IPS-15b (cell line): ENCODE measurements at regions not wholly inside any gene's neighbourhood (a gene's known extent, or its start where the extent isn't known, plus 50 kb on each side); places are given as distances from the start of the nearest gene placed in this dataset.

Experiments used
- H3K27me3 ChIP-seq: one replicate; pipeline ENCODE4 v1.6.1; 2013; ENCODE audit warnings: low read length; ENCODE audit not compliant: control insufficient read depth, insufficient read depth
- H3K36me3 ChIP-seq: one replicate; pipeline ENCODE4 v1.6.1; 2013; ENCODE audit warnings: low read length; ENCODE audit not compliant: control insufficient read depth, insufficient read depth
- H3K4me1 ChIP-seq: one replicate; pipeline ENCODE4 v1.6.1; 2013; ENCODE audit warnings: mild to moderate bottlenecking, low read length; ENCODE audit not compliant: control insufficient read depth, insufficient read depth
- H3K4me3 ChIP-seq: one replicate; pipeline ENCODE4 v1.5.1; 2013; ENCODE audit warnings: low read depth, low read length
- H3K9ac ChIP-seq: one replicate; pipeline ENCODE4 v1.6.1; 2013; ENCODE audit warnings: low read depth, mild to moderate bottlenecking, low read length
- H3K9me3 ChIP-seq: one replicate; pipeline ENCODE4 v1.6.1; 2013; ENCODE audit warnings: mild to moderate bottlenecking, low read length; ENCODE audit not compliant: control insufficient read depth, insufficient read depth

DNA sequence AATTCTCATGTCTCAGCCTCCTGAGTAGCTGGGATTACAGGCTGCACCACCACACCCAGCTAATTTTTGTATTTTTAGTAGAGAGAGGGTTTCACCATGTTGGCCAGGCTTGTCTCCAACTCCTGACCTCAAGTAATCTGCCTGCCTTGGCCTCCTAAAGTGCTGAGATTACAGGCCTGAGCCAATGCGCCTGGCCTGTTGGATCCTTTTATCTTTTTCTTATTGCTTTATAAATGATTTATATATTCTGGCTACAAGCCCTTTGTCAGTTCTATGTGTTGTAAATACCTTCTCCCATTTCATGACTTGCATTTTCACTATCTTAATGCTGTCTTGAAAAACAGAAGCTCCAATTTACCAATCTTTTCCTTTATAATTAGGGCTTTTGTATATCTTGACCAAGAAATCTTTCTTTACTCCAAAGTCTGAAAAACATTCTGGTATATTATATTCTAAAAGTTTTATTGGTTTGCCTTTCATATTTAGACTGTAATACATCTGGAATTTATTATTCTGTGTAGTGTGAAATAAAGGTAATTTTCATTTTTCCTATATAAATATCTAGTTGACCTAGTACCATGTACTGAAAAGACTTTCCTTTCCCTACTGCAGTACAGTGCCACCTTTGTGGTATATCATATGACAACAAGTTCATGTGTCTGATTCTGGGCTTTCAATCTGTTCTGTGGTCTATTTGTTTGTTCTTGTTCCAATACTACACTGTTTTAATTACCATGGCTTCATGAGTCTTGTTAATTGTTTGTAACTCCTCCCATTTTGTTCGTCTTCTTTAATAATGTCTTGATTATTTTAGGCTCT lies 52.9 kb upstream of the RNU6-1 start:
- Histone ChIP-seq H3K36me3 (no peaks in the 10 kb centered on the region), H3K4me1 (no peaks in the 10 kb centered on the region), H3K27me3 (peaks cover 3% of the 10 kb centered on the region), H3K9ac (no peak overlapping the region), H3K9me3 (no peaks in the 10 kb centered on the region), H3K4me3 (no peak overlapping the region)

GRCh38 chr15:67895237-67895636 lies 55.4 kb upstream of the RNU6-1 start:
- Histone ChIP-seq H3K4me1 (no peaks in the 10 kb centered on the region), H3K36me3 (no peaks in the 10 kb centered on the region), H3K27me3 (no peaks in the 10 kb centered on the region), H3K4me3 (no peak overlapping the region), H3K9me3 (no peaks in the 10 kb centered on the region), H3K9ac (no peak overlapping the region)

- Histone ChIP-seq H3K9ac (no peak overlapping the region), H3K9me3 (no peaks in the 10 kb centered on the region), H3K36me3 (no peaks in the 10 kb centered on the region), H3K4me1 (no peaks in the 10 kb centered on the region), H3K27me3 (no peaks in the 10 kb centered on the region), H3K4me3 (no peak overlapping the region)
Observed at GRCh38 chr15:67897646-67898339, 57.9 kb upstream of the RNU6-1 start.

DNA sequence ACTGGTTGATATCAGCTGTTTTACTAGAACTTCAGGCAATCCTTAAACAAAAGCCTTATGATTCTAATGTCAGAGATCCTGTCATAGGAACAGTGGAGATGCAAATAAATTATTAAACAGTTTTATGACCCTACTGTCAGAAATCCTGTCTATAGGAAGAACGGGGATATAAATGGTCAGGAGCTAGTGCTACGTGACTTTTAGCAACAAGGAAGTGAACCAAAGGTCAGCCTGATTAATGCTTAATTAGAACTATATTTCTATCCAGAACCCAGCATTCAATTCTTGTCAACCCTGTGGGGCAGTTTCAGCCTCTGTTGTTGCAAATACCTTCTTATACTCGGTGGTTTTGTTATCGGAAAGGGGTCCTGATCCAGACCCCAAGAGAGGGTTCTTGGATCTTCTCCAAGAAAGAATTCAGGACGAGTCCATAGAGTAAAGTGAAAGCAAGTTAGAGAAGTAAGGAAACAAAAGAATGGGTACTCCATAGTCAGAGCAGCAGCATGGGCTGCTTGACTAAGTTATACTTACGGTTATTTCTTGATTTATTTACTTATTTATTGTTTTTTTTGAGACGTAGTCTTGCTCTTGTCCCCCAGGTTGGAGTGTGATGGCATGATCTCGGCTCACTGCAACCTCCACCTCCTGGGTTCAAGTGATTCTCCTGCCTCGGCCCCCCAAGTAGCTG lies 59.9 kb upstream of the RNU6-1 start:
- no peaks in the 10 kb centered on the region for H3K9me3 ChIP-seq
- no peak overlapping the region for H3K9ac ChIP-seq
- H3K36me3 ChIP-seq = no peaks in the 10 kb centered on the region
- H3K4me1 ChIP-seq = no peaks in the 10 kb centered on the region
- H3K27me3 ChIP-seq = no peaks in the 10 kb centered on the region
- H3K4me3 ChIP-seq = no peak overlapping the region

GRCh38 chr15:67900621-67901147 lies 60.8 kb upstream of the RNU6-1 start:
- H3K36me3 ChIP-seq = no peaks in the 10 kb centered on the region
- H3K27me3 ChIP-seq = no peaks in the 10 kb centered on the region
- no peaks in the 10 kb centered on the region for H3K4me1 ChIP-seq
- H3K9me3 ChIP-seq = no peaks in the 10 kb centered on the region
- no peak overlapping the region for H3K4me3 ChIP-seq
- no peak overlapping the region for H3K9ac ChIP-seq

DNA sequence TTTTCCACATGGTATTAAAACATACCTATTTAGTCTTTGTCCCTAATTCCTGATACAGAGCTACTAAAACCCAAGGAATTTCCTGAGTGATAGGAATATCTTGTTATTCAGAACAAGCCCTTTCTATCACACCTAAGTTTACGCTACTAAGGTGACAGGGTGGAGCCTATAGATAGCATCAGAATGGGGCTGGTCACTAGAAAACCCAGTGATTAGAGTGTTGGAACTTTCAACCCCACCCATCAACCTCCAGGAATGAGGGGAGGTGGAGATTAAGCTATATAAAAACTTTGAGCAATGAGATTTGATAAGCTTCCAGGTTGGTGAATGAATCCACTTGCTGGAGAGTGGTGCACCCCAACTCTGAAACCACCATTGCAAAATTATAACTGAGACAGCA lies 62.1 kb upstream of the RNU6-1 start:
- H3K9me3 ChIP-seq = no peaks in the 10 kb centered on the region
- no peak overlapping the region for H3K9ac ChIP-seq
- H3K27me3 ChIP-seq = no peaks in the 10 kb centered on the region
- no peaks in the 10 kb centered on the region for H3K4me1 ChIP-seq
- no peaks in the 10 kb centered on the region for H3K36me3 ChIP-seq
- H3K4me3 ChIP-seq = no peak overlapping the region

- Histone ChIP-seq H3K4me3 (no peak overlapping the region), H3K4me1 (no peaks in the 10 kb centered on the region), H3K36me3 (no peaks in the 10 kb centered on the region), H3K27me3 (no peaks in the 10 kb centered on the region), H3K9me3 (no peaks in the 10 kb centered on the region), H3K9ac (no peak overlapping the region)
Observed at GRCh38 chr15:67902579-67903009, 62.7 kb upstream of the RNU6-1 start.

DNA sequence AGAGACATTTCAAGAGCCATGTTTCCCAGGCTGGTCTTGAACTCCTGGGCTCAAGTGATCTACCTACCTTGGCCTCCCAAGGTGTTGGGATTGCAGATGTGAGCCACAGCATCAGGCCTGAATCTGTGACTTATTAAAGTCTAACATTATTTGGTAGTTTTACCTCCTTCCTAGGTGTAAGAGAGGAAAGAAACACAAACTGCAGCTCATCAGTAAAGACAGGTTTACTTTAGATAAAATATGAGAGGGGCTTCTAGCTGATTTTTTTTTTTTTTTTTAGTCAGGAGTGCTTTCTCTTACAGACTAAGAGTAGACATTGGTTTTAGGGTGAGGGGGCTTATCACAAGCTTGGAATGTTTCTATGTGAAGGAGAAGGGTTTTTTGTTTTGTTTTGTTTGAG lies 63.9 kb upstream of the RNU6-1 start:
- no peaks in the 10 kb centered on the region for H3K9me3 ChIP-seq
- H3K9ac ChIP-seq = no peak overlapping the region
- no peaks in the 10 kb centered on the region for H3K27me3 ChIP-seq
- no peaks in the 10 kb centered on the region for H3K36me3 ChIP-seq
- H3K4me3 ChIP-seq = no peak overlapping the region
- no peaks in the 10 kb centered on the region for H3K4me1 ChIP-seq

DNA sequence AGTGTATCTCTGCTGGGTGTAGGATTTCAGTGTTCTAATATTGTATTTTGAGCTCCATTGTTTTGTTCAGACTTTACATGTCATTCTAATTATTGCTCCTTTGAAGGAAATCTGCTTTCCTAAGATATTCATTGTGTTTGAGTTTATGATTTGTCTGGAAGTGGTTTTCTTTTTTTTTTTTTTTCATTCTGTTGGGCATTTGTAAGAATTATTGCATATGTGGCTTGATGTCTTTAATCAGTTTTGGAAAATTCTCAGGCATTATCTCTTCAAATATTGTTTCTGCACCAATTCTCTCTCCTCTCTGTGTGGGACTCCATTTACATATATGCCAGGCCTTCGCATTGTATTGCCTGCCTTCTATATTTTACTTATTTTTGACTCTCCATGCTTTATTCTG lies 65.8 kb upstream of the RNU6-1 start:
- no peak overlapping the region for H3K9ac ChIP-seq
- H3K27me3 ChIP-seq = no peaks in the 10 kb centered on the region
- H3K36me3 ChIP-seq = no peaks in the 10 kb centered on the region
- H3K9me3 ChIP-seq = peaks cover 5% of the 10 kb centered on the region
- no peaks in the 10 kb centered on the region for H3K4me1 ChIP-seq
- H3K4me3 ChIP-seq = no peak overlapping the region

DNA sequence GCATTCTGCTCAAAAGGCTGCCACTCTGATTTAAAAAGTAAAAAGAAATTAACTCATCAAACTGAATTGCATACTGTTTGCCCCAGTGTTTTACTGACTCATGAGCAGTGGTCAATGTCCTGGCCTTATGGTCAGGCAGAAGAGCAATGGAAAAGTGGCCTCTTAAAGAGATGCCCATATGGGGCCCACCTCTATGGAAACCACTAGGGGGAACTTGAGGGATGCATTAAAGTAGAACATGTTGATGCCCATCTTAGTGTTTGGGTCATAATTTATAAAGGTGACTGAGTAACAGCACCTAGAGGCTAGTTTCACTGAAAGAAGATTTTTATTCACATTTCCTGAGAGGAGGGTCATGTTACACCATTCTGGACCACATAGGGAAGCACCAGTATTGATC lies 66.5 kb upstream of the RNU6-1 start:
- peaks cover 5% of the 10 kb centered on the region for H3K9me3 ChIP-seq
- H3K36me3 ChIP-seq = no peaks in the 10 kb centered on the region
- H3K4me1 ChIP-seq = no peaks in the 10 kb centered on the region
- no peaks in the 10 kb centered on the region for H3K27me3 ChIP-seq
- no peak overlapping the region for H3K4me3 ChIP-seq
- no peak overlapping the region for H3K9ac ChIP-seq

DNA sequence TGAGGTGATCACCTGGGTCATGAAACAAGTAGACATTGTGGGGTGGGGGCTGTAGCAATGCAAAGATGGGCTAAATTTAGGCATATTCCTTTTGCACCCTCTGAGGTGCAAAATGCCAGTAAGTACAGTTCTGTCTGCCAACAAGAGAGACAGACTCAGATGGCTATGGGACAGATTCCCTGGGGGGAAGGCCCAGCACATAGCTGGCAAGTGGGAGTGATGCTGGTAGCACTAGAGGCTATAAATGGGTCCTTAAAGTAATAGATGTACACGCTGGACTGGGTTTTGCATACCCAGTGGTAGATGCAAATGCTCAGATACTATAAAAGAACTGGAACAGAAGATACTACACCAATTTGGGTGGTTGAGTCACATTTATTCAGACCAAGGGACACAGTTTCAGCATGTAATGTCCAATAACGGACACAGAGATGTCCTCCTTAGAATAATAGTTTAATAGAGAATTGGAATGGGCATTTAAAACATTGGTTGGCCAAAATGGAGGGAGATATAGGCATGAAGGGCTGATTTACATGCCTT lies 67.4 kb upstream of the RNU6-1 start:
- Histone ChIP-seq H3K27me3 (no peaks in the 10 kb centered on the region), H3K4me1 (no peaks in the 10 kb centered on the region), H3K4me3 (no peak overlapping the region), H3K9ac (no peak overlapping the region), H3K9me3 (peaks cover 5% of the 10 kb centered on the region), H3K36me3 (no peaks in the 10 kb centered on the region)
